Activated effector memory CD4-positive, alpha-beta T cell treated with Interleukin-2 at 50 U/mL for 16 hours (primary cell): ENCODE measurements at regions not wholly inside any gene's neighbourhood (a gene's known extent, or its start where the extent isn't known, plus 50 kb on each side); places are given as distances from the start of the nearest gene placed in this dataset.

Experiments used
- DNase-seq: peaks from one replicate; pipeline ENCODE4 v3.0.0-alpha.2; 2020

DNA sequence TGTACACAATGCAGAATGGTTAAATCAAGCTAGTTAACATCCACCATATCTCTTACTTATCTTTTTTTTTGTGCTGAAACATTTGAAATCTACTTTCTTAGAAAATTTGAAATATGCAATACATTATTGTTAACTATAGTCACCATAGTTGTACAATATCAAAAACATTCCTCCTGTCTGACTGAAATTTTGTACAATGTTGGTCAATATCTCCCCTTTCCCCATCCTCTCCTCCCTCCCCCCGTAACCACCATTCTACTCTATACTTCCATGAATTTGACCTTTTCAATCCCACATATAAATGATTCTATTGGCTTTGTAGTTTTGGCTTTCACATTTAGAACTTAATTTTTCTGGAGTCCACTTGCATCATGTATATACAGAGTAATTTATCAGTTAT is 63.5 kb upstream of the DCD start:
- DNase-seq: no peak

- DNase-seq: no peak
Measured at GRCh38 chr12:54708826-54709225, 60.7 kb upstream of the DCD start.

DNA sequence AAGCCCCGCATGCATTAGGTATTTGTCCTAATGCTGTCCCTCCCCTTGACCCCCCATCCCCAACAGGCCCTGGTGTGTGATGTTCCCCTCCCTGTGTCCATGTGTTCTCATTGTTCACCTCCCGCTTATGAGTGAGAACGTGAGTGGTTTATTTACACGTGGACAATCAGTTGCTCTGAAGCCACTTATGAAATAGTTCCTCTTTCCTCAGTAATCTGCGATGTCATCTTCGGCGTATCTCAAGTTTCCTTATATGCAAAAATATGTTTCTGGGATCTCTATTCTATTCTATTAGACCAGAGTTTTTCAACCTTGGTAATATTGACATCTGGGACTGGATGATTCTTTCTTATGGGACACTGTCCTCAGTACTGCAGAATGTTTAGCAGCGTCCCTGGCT is 56.0 kb upstream of the DCD start:
- DNase-seq: no peak

DNA sequence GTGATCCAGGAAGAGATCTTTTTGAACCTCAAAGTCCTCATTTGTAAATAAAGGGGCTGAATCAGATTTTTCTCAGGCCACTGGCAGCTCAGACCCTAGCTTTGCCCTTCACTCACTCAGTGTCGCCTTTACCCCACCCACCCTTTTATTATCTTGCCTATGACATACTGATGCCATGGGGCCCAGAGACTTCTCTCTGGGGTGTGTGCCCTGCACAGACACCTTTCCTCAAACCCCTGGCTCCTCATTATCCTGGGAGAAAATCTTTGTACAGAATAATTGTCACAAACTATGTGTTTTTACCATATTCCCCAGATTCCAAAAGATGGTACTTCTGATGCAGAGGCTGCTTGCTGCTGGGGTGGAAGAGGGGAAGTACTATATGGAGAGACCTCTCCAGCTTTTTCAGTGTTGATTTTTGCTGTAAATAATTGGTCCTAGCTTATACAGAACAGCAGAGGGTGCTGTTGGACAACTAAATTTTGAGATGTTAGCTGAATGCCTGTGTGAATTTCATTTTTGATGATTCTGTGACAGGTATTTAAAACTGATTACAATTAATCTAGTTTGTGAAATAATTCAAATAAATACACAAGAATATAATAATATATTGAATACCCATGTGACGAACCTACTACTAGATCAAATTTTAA is 53.9 kb upstream of the DCD start:
- no peak for DNase-seq

- no peak for DNase-seq
Measured at GRCh38 chr12:54700849-54701248, 52.7 kb upstream of the DCD start.

DNA sequence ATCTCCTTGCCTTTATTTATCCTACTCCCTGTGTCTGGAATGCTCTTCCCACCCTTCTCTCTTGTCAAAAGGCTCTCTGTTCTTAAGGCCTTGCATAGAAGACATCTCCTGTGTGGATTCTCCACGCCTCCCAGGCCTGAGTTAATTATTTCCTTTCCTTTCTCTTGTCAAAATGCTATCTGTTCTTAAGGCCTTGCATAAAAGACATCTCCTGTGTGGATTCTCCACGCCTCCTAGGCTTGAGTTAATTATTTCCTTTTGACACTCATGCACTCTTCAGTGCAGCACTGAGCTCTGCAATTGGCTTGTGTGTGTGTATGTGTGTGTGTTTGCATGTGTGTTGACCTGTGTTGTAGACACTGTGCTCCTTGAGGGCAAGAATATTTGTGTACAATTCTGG is 52.1 kb upstream of the DCD start:
- DNase-seq: no peak
